Embryonic facial prominence (tissue), 1 donor: ENCODE measurements at regions not wholly inside any gene's neighbourhood (a gene's known extent, or its start where the extent isn't known, plus 50 kb on each side); places are given as distances from the start of the nearest gene placed in this dataset.
"Not testable (repeated sequence)": the region's sequence is repeated elsewhere in the genome, so short reads cannot be mapped to it uniquely, and the experiment has no call there.

Experiments
- DNase-seq: peaks from one replicate; pipeline ENCODE4 v3.0.0-alpha.2; 2016; ENCODE audit errors: extremely low spot score

DNA sequence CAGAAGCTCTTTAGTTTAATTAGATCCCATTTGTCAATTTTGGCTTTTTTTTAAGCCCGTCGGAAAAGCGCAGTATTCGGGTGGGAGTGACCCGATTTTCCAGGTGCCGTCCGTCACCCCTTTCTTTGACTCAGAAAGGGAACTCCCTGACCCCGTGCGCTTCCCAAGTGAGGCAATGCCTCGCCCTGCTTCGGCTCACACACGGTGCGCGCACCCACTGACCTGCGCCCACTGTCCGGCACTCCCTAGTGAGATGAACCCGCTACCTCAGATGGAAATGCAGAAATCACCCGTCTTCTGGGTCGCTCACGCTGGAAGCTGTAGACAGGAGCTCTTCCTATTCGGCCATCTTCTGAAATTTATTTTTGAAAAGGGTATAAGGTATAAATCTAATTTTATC, 433.4 kb upstream of the NRG3 start:
- DNase-seq, result not testable (repeated sequence)

DNA sequence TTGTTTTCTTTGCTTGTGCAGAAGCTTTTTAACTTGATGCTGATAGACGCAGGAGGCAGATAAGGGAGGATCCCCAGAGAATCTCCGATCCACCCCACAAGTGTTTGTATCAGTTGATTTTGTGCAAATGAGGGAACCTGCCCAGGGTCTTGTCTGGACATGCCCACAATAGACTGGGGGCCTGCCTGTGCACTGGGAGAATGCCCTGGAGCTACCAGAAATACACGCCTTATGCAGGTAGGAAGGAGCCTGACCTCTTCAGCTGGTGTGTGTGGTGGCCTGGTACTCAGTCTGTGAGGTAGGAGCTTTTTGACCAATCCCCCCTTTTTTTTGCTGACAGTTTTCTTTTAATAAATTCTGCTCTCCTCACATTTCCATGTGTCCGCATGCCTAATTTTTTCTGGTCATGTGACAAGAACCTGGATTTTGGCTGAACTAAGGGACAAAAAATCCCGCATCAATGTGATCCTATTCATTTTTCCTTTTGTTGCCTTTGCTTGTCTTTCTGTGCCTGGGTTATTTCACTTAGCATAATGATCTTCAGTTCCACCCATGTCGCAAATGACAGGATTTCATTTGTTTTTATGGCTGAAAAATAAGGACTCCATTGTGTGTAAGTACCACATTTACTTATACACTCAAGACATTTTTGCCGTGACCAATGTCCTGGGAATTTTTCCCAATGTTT, 430.6 kb upstream of the NRG3 start:
- no peak for DNase-seq

DNA sequence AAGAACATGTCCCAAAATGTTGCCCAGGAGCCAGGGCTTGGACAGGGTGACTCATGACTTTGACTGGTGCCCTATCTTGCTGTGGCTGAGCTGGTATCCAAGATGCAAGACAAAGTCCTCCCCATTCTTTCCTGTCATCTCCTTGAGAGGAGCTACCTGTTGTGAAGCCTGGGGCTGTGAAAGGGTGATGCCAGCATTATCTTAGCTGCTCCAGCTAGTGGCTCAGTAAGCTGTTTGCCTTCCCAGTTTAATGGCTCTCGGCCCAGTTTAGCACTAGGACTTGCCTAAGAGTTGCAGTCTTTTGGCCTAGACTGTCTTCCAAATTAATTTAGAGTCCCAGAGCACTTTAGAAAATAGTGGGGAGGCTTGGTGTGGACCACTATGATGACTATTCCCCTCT, 424.3 kb upstream of the NRG3 start:
- no peak for DNase-seq

DNA sequence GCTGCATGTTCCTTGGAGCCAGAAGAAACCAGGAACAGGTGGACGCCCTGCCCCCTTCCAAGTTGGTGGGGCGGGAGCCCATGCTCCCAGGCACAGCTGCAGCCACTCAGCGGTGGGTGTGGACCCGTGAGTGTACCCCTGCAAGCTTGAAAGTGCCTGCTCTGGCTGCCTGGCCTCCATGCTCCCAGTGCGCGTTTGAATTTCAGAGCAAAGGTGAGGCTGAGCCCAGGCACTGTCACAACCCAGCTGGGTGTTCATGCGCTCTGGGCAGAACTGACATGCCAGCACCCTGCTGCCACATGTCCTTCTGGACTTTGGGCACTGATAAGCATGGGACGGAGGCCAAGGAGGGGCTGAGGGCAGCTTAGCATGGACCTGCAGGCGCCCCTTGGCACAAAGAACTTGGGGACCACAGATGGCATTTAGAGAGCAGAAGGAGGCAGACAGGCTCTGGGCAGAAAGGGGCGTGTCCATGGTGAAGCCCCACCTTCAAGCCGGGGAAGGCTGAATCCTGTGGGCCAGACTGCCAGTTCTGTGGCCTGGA, 402.0 kb upstream of the NRG3 start:
- DNase-seq, result no peak

DNA sequence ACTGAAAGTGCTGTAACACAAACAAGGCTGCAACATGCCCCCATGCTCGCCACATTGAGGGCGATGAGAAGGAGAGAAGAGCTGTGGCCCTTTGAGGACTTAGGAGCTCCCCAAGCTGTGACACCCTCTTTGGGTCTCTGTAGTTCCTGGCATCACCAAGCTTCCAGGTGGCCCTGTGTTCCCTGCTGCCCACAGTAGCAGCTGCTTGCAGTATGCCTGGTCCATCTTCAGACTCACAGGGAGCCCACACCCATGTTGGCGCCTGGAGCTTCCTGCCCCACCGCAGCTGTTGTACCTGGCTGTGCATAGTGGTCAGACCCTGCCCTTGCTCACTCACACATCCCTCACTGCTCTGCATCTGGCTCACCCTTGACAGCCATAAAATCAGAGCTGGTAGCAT, 401.2 kb upstream of the NRG3 start:
- DNase-seq, result no peak

DNA sequence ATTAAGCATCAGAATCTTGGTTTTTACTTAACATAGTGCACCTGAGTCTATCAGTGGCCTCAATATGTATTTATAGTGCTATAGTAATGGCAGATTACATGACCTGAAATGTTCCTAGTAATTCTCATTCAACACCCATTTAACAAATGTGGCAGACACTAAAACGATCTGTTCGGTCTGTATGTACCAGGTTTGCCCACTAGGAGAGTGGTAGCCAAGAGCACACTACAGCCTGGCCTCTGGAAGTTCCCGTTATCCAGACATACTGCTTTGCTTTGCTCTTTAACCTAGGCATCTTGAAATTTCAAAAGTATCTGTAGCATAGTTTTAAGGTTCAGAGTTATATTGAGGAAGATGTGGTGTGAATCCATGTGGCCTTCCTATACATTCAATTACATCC, 395.7 kb upstream of the NRG3 start:
- DNase-seq, result no peak

DNA sequence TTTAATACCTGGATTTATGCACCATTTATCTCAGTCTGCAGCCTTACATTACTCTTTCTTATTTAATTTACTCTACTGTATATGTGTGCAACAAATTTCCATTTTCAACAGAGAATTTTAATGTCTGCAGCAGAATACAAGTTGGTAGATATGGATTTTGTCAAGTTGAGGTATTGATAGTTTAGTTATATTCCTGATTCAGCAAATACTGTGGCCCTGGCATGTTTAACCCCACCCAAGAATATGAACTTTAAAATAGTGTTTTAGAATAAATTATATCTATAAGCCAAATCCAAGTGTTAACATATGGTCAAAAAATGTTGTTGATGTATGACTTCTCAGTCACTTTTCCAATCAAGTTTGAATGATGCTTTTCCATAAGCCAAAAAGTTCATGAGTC, 378.4 kb upstream of the NRG3 start:
- no peak for DNase-seq

DNA sequence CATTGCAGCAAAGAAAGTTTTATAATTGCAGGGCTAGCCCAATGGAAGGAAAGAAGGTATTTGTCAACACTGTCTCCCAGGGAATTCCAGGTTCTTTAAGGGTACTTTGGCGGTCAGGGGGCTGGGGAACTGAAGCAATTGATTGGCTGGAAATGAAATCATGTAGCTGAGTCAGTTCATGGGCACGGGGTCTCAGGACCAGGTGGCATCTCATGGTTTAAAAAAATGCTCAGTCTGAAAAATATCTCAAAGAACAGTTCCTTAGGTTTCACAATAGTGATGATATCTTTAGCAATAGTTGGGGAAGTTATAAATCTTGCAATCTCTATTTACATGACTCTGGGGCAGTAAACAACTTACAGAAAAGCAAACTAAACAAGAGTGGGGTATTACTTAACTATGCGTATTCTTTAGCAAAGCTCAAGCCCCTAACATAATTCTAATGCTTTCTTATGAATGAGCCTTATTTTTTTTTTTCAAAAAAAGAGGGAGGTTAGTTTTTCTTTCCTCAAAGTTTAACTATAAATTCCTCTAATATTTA, 376.9 kb upstream of the NRG3 start:
- no peak for DNase-seq

DNA sequence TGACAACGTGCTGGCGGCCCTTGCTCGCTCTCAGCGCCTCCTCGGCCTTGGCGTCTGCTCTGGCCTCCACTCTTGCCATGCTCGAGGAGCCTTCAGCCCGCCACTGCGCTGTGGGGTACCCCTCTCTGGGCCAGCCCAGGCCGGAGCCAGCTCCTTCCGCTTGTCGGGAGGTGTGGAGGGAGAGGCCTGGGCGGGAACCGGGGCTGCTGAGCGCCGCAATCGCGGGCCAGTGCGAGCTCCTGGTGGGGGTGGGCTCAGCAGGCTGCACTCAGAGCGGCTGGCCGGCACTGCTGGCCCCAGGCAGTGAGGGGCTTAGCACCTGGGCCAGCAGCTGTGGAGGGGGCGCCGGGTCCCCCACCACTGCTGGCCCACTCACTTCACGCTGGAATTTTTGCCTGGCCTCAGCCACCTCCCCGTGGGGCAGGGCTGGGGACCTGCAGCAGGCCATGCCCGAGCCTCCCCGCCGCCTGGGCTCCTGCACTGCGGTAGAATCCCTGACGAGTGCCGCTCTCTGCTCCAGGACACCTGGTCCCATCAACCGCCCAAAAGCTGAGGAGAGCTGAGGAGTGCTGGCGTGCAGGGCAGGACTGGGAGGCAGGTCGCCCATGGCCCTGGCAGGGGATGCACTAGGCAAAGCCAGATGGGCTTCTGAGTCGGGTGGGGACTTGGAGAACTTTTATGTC, 372.2 kb upstream of the NRG3 start:
- DNase-seq, result no peak

DNA sequence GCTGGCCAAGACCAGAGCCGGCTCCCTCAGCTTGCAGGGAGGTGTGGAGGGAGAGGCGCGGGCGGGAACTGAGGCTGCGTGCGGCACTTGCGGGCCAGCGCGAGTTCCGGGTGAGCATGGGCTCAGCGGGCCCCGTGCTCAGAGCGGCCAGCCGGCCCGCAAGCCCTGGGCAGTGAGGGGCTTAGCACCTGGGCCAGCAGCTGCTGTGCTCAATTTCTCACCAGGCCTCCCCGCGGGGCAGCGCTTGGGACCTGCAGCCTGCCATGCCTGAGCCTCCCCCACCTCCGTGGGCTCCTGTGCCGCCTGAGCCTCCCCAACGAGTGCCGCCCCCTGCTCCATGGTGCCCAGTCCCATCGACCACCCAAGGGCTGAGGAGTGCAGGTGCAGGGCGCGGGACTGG, 369.2 kb upstream of the NRG3 start:
- DNase-seq, result not testable (repeated sequence)

DNA sequence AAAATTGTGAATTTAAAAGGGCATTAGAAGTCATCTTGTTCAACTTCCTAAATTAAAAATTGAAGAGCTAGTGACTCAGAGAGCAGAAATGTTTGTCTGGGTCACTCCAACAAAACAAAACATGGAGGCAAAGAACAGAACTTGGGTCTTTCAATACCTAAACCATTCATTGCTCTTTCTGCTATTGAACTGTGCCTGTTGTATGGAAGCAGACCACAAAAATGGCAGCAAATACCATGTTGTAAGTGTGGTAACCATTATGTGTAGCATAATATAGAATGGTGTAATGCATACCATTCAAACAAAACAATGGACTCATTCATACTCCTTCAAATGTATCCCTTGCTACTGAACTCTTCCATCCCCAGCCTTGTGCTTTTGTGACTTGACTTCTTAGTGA, 360.2 kb upstream of the NRG3 start:
- no peak for DNase-seq

DNA sequence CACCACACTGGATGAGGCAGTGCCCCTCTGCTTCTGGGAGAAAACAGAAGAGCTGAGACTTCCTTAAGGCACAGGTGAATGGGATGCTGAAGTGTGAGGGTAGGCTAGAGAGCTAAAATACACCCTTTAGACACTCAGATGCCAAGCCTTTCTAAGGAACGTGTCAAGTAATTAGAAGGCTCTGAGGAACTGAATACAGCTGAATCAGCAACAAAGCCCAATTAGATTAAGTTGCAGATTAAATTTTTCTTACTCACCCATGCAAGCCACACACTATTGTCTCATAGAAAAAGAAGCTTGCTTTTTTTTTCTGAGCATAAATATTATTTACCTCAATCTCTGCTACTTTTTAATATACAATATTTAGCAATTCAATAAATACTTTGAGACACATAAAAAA, 354.3 kb upstream of the NRG3 start:
- no peak for DNase-seq

DNA sequence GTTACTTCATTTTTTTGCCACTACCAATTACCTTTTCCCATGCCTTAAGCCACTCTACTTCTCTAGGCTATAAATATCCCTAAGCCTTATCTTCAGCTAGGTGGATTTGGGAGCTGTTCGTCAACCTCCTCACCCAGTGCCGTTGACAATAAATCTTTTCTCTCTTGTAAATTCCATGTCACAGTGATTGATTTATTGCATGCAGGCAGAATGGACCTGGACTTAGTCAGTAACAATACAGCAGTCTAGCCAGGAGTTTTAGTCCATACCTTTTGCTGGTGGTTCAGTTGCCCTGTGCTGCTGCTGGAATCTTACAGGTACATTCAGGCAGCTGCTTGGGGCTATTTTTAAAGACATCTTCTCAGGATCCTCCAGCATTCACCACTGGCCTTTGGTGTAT, 350.5 kb upstream of the NRG3 start:
- no peak for DNase-seq

DNA sequence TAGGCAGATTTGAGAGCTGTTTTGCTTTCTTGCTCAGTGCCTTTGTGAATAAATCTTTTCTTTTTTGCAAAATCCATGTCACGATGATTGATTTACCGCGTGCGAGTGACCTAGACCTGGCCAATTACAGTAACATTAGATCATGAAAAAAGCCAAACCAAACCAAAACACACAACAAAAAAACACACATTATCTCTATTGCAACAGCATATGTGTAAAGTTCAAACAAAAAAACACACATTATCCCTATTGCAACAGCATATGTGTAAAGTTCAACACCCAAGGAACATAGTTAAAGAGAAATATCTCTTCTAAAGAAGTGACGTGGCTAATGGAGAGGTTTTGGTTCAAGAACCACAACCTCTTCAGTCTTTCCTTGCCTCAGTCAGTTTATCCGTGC, 342.6 kb upstream of the NRG3 start:
- no peak for DNase-seq

DNA sequence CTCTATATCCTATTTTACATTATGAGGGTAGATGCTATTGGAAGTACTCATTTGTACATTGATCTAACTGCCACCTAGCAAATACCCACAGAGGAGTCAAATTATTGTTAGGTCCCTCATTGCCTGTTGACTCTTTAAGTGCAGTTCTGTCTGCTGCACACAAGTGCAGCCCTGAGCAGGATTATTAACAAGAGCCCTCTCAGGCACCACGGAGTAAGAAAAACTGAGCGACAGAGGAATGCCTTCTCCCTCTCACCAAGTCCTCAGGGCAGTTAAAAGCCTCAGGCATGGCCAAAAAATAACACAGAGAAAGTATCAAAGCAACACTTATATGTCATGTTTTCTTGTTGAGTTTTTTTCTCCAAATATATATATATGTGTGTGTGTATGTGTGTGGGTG, 340.0 kb upstream of the NRG3 start:
- no peak for DNase-seq

DNA sequence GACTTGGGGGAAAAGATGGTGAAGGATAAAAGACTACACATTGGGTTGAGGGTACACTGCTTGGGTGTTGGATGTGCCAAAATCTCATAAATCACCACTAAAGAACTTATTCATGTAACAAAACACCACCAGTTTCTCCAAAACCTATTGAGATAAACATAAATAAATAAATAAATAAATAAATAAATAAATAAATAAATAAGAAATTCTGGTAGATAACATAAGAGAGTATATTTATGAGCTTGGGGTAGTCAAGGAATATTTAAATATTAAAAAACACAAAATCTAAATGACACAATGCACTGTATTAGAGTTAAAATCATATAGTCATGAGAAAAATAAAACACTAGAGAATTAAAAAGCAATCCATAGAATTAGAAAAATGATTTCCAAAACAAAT, 333.5 kb upstream of the NRG3 start:
- no peak for DNase-seq

DNA sequence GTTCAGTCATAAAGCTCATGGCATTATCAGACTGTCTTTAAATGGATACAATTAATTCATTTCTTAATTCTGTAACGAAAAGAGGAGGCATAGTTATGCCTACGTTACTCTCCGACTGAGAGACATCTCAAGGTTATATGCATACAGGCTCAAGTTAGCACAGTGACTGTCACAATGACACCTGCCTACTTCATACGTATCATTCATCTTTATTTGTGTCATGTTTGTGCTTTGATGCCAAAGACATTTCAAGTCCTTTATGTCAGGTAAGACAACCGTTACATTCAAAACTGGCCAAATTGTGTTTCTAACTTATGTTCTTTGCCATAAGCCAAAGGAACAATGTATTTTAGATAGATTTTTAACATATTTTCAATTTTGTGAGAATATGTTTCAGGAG, 328.8 kb upstream of the NRG3 start:
- DNase-seq, result no peak

DNA sequence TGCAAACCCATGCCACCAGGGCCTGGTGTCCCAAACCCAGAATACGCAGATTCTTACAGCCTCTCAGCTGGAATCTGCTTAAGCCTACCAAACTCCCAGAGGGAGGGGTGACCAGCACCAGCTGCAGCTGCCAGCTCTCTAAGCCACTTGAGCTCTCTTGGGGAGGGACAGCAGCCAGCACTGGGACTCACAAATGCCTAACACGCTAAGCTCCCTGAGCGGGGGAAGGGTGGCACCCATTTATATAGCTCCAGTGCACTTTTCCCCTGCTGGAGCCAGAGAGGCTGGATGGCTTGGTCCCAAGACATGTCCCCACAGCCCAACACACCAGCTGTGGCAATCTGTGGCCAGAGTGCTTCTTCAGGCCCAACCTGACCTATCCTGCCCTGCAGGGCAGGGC, 326.8 kb upstream of the NRG3 start:
- no peak for DNase-seq

DNA sequence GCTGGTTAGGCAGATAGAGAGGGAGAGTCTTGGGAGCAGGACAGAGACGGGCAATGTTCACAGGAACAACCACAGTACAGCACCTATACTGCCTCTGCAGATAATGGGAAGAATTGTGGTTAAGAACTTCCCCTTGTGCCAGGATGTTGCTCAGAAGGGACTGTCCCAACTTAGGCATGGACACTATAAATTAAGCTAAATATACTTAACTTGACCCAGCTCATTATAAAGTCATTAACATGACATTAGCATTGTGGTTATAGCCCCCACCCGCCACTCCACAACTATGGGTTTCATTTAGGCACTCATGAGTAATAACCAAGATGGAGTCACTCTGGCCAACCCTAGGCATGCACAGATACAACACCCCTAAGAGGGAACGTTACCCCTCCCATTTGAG, 310.9 kb upstream of the NRG3 start:
- DNase-seq, result no peak

DNA sequence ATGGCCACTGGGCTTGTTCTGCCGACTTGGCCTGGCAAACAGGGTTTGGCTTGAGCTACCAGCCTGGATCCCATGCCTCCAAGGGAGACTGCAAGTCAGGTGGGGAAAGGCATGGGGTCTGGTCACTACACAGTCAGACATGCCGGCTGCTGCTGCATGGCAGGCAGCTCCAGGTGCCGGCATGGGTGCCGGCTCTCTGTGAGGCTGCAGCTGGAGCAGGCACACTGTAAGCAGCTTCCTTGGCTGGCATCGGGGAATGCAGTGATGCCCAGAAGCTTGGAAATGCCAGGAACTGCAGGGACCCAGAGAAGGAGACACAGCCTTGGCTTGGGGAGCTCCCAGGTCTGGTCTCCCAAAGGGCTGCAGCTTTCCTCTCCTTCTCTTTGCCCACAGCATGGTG, 305.5 kb upstream of the NRG3 start:
- DNase-seq, result no peak

DNA sequence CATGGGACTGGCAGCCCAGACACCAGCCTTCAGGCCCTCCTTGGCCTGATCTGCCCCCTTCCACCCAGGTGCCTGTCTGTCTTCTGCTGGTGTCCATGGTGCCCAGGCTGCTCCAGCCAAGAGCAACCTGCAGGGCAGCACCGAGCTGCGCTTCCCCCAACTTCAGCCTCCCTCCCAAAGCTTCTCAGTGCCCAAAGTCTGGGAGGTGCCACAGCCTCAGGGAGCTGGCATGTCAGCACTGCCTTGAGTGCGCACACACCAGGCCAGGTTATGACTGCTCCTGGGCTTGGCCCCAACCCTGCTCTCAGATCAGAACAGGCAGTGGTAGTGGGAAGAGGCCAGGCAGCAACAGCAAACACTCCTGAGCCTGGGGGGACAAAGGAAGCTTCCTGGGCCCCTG, 304.6 kb upstream of the NRG3 start:
- DNase-seq, result no peak

DNA sequence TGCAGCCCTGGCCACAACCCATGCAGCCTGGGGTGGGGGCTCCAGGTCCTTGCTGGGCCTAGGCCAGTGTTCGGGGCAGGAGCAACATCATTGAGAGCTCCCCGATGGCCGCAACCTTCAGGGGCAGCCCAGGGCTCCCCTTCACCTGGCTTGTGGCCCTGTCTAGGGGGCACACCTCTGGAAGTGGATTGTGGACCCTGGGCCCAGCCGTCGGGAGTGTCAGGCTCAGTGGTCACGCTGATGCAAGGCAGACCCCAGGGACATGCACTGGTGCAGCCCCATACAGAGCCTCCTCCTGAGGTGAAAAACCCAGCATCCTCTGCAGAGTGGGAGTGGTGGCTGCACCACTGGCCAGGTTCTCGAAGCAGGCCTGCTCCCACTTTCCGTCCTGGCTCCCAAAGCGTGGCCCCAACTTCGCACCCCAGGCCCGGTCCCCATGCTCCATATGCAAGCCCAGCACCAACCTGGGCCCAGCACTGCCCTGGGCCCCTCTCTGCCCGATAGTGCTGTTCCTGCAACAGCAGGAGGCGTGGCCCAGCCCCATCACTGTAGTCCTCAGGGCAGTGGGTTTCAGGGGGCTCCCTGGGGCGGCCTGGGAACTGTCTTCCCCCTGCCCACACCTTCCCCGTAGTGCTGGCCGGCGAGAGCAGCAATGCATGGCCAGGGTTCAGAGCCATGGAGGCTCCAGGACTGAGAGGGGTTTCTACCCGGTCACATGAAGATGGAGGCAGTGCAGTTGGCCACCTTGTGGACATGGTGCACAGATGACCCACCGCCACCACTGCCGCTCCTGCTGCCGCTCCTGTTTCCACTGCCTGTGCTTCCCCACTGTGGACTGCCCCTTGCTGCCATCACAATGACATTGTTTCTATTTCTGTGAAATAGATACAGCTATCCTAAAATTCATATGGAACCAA, 303.9 kb upstream of the NRG3 start:
- DNase-seq, result no peak
